NCI-H2171 treated with DMSO at 0.1 percent for 48 hours (cell line): ENCODE measurements at regions not wholly inside any gene's neighbourhood (a gene's known extent, or its start where the extent isn't known, plus 50 kb on each side); places are given as distances from the start of the nearest gene placed in this dataset.

Experiments
- DNase-seq: peaks from one replicate; lab custom pipeline; 2025; lab: John Stamatoyannopoulos, UW

GRCh38 chr4:12861422-12861821, 622.7 kb downstream of the RAB28 start:
- no peak for DNase-seq

- peak; percentile 56 for DNase-seq
Measured at GRCh38 chr4:12852338-12853307, 631.5 kb downstream of the RAB28 start.

GRCh38 chr4:12846368-12846767, 637.8 kb downstream of the RAB28 start:
- DNase-seq, result no peak

GRCh38 chr4:12844141-12844540, 640.0 kb downstream of the RAB28 start:
- no peak for DNase-seq

GRCh38 chr4:12827966-12828365, 656.2 kb downstream of the RAB28 start:
- no peak for DNase-seq

DNA sequence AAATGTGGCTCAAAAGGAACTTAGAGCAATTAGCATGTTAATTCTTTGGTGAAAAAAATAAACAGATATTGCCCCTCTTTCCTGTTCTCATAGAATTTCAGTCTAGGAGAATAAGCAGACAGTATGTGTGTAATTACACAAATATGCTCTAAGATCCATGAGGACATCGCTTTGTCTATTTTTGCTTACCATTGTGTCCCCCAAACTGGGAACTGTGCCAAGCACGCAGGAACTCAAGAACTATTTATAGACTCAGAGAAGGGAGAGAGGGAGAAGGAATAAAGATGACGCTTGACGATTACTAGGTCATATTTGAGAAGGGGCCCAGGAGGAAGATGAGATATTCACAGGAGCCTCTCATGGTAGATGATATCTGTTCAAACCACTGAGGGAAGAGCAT, 692.6 kb downstream of the RAB28 start:
- no peak for DNase-seq

DNA sequence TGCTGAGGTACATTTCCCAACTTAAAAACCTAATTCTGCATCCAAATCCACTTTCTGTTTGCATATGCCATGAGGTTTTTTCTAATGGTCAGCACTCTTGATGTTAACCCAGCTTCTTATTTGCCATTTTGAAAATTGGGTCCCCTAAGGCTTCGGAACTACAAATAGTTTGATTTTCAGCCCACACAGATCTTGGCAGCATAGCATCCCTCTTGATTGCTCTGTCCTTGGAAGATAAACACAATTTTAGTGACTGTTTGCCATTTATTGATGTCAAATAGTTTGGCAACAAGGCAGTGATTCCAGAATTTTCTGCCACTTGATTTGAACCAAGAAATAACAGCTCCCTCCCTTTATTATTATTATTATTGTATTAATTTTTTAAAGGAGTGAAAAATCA, 696.9 kb downstream of the RAB28 start:
- no peak for DNase-seq

DNA sequence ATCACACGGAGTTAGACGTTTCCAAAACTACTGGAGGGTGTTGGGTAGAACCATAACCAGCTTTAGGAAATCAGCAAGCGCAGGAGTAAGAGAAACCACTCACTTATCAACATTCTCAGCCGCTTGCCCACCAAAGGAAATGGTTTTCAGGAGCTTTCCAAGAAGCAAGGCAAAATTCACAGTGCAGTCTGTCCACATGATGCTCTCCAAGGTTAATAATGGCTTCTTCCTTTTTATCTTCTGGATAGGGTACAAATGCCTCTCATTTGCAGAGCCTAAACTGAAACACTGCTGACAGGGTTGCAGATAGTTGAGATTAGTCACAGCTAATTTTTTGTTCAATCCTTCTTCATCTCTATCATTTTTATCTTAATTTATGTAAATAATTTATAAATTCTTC, 705.4 kb downstream of the RAB28 start:
- DNase-seq, result no peak

GRCh38 chr4:12778191-12778590, 705.9 kb downstream of the RAB28 start:
- DNase-seq, result no peak

DNA sequence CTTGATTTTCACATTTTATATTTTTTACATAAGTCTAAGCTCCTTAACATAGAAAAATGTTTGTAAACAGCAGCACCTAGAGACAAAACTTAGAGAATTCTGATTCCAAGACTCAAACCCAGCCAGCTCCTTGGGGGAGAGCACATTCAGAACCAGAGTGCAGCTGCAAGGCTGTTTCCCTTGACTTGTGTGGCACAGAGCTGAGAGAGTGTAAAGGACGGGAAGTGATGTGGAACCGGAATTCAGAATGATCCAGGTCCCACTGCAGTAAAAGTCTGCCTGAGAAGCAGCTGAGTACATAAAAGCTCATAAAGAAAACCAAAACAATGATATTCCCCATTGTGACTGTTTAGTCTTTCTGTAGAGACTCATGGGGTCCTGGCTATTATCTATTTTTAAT, 713.8 kb downstream of the RAB28 start:
- DNase-seq, result no peak

DNA sequence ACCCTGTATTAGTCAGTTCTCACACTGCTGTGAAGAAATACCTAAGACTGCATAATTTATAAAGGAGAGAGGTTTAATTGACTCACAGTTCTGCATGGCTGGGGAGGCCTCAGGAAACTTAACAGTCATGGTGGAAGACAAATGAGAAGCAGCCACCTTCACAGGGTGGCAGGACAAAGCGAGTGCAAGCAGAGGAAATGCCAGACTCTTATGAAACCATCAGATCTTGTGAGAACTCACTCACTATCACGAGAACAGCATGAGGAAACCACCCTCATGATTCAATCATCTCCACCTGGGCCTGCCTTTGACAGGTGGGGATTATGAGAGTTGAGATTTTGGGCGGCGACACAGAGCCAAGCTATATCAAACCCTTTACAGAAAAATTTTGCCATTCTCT, 722.4 kb downstream of the RAB28 start:
- DNase-seq, result no peak

DNA sequence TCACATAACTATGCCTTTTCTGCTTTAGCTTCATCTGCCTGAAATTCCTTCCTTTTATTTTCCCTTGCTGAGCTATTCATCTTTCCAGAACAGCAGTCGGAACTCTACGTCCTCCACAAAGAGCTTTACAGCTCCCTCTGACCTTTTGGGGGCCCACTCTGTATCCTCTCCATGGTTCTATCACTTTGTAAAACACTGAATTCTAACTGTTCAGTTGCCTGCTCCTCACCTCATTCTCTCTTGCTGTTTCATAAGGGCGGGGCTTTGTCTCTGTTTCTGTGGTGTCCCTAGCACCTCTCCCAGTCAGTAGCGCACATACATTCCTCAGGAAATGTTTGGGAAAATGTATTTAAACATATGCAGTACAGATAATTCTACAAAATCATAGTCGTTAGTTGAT, 737.0 kb downstream of the RAB28 start:
- DNase-seq, result no peak

- DNase-seq, result no peak
Measured at GRCh38 chr4:12746221-12746620, 737.9 kb downstream of the RAB28 start.

DNA sequence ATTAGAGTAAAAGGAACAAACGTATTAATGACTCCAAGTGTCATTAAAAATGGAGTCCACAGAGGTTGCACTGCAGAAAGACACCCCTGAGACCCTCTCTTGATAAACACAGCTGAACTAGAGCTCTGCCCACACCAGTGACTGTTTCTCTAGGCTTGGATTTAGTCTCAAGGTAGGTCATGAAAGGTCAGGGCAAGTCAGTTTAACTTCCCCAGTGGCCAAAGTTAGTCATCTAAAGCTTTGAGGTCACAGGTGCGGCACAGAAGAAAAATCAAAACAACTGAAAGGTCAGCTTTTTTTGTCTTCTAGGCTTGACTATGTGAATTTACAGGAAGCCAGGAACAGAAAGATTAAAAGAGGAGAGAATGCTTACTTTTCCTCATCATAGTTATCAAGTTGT, 749.6 kb downstream of the RAB28 start:
- no peak for DNase-seq

GRCh38 chr4:12729384-12729783, 754.8 kb downstream of the RAB28 start:
- peak; percentile 9 for DNase-seq

- DNase-seq, result peak; percentile 0
Measured at GRCh38 chr4:12724510-12724909, 759.6 kb downstream of the RAB28 start.

- no peak for DNase-seq
Measured at GRCh38 chr4:12723849-12724447, 760.2 kb downstream of the RAB28 start.

- DNase-seq, result no peak
Measured at GRCh38 chr4:12716896-12717295, 767.2 kb downstream of the RAB28 start.

GRCh38 chr4:12712648-12713339, 771.3 kb downstream of the RAB28 start:
- no peak for DNase-seq

GRCh38 chr4:12707381-12708175, 776.6 kb downstream of the RAB28 start:
- no peak for DNase-seq

- DNase-seq, result no peak
Measured at GRCh38 chr4:12703036-12703435, 781.1 kb downstream of the RAB28 start.

GRCh38 chr4:12701384-12701783, 782.8 kb downstream of the RAB28 start:
- no peak for DNase-seq
